ENCODE measurements at regions not wholly inside any gene's neighbourhood (a gene's known extent, or its start where the extent isn't known, plus 50 kb on each side); places are given as distances from the start of the nearest gene placed in this dataset.

GRCh38 chr6:44662461-44663121 is 275.1 kb downstream of the CDC5L start:
- TF ChIP-seq, protein P1, sequence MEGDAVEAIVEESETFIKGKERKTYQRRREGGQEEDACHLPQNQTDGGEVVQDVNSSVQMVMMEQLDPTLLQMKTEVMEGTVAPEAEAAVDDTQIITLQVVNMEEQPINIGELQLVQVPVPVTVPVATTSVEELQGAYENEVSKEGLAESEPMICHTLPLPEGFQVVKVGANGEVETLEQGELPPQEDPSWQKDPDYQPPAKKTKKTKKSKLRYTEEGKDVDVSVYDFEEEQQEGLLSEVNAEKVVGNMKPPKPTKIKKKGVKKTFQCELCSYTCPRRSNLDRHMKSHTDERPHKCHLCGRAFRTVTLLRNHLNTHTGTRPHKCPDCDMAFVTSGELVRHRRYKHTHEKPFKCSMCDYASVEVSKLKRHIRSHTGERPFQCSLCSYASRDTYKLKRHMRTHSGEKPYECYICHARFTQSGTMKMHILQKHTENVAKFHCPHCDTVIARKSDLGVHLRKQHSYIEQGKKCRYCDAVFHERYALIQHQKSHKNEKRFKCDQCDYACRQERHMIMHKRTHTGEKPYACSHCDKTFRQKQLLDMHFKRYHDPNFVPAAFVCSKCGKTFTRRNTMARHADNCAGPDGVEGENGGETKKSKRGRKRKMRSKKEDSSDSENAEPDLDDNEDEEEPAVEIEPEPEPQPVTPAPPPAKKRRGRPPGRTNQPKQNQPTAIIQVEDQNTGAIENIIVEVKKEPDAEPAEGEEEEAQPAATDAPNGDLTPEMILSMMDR (IDR thresholded peaks at IDR 0.05), result no peak
- Mint-ChIP-seq H3K36me3 (ENCODE audit: low read depth) (no peaks in the 10 kb centered on the region), H3K9me3 (no peaks in the 10 kb centered on the region), H3K27ac (no peak overlapping the region), H3K4me3 (no peak overlapping the region), H3K27me3 (ENCODE audit: insufficient read depth) (peaks cover 3% of the 10 kb centered on the region), H3K4me1 (ENCODE audit: low read depth) (peaks cover 82% of the 10 kb centered on the region)
- DNase-seq, result no peak

DNA sequence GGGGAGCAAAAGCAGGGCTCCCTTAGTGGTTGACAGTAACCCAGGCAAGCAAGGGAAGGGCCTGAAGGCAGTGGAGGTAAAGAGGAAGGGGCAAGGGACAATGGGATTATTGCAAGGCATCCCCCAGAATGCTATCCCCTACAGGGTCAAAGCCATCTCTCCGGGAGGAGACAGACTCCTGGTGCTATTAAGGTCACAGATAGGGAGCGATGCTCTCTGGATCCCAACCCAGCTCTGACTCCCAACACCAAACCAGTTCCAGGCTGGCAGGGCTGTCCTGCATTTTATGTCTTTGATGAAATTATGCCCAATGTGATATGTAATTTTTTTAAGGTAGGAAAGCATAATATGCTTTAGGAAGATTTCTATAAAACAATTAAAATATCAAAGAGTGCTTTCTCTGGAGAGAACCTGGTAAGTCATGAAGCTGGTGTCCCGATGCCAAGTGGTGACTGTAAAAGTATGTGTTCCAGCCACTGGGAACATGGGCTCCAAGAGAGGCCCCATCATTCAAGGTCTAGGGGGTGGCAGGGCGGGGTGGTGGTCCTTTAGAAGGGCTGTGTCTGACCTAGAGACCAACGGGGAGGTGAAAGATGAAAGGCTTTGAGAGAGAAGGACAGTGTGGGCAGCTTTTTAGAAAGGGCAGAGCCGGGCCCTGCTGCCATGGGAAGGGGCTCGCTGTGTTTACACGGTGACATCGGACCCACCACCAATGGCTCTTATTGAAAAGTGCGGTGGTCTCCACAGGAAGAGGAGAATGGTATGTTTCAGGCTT is 276.5 kb downstream of the CDC5L start:
- H3K4me3 Mint-ChIP-seq, result no peak overlapping the region; the same call in 1 of the 2 replicates
- H3K4me1 Mint-ChIP-seq (ENCODE audit: low read depth), result peaks cover 97% of the 10 kb centered on the region
- H3K9me3 Mint-ChIP-seq, result no peaks in the 10 kb centered on the region
- DNase-seq, result no peak
- H3K27me3 Mint-ChIP-seq (ENCODE audit: insufficient read depth), result peaks cover 3% of the 10 kb centered on the region
- H3K27ac Mint-ChIP-seq, result no peak overlapping the region
- H3K36me3 Mint-ChIP-seq (ENCODE audit: low read depth), result no peaks in the 10 kb centered on the region
- TF ChIP-seq, protein P1 (IDR thresholded peaks at IDR 0.05), result no peak

DNA sequence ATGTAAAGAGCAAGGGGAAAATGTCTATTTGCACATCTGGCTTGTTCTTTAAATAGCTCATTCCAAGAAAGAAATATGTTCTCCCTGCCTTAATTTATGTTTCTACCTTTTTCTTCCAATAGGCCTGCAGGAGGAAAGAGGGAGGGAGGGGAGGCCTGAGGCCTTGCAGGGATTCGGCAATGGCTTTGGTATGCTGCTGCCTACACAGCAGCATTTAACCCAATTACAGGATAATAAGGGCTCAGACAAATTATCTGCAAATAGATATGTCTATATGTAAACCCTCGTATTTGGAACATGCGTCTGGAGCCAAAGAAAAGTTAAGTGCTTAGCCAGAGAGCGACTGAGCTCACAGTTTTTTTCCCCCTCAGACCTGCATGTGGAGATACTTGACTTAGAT is 277.2 kb downstream of the CDC5L start:
- Mint-ChIP-seq H3K4me1 (ENCODE audit: low read depth) (peaks cover 93% of the 10 kb centered on the region), H3K9me3 (no peaks in the 10 kb centered on the region), H3K4me3 (no peak overlapping the region; the same call in 1 of the 2 replicates), H3K27ac (no peak overlapping the region), H3K36me3 (ENCODE audit: low read depth) (no peaks in the 10 kb centered on the region), H3K27me3 (ENCODE audit: insufficient read depth) (peaks cover 3% of the 10 kb centered on the region)
- no peak for DNase-seq
- TF ChIP-seq, protein P1 (IDR thresholded peaks at IDR 0.05), result no peak

- Mint-ChIP-seq H3K27ac (no peak overlapping the region), H3K4me1 (ENCODE audit: low read depth) (peaks cover 89% of the 10 kb centered on the region)
Observed at GRCh38 chr6:44665143-44665542, 277.6 kb downstream of the CDC5L start.

DNA sequence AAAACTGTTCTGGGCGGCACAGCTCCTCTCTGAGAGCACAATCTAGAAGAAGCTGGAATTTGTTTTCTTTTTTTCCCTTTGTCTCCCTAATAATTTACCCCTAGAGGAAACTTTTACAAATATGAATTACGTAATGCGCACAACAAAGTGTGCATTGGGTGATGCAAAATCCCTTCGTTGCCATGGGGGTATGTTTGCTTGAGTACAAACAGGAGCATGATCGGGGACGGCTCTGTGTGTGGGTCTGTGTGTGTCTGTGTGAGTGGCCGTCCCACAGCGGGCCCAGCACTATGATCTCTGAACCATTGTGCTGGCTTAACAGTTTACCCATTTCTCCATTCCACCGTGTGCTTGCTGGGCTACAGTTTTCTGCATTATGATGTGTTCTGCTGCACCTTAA is 278.2 kb downstream of the CDC5L start:
- Mint-ChIP-seq H3K27me3 (ENCODE audit: insufficient read depth) (peaks cover 3% of the 10 kb centered on the region), H3K4me1 (ENCODE audit: low read depth) (peaks cover 89% of the 10 kb centered on the region), H3K9me3 (no peaks in the 10 kb centered on the region), H3K36me3 (ENCODE audit: low read depth) (no peaks in the 10 kb centered on the region), H3K4me3 (no peak overlapping the region), H3K27ac (no peak overlapping the region)
- TF ChIP-seq, protein P1 (IDR thresholded peaks at IDR 0.05), result no peak
- no peak for DNase-seq

More at GRCh38 chr6:44665143-44665542, 277.6 kb downstream of the CDC5L start:
- Mint-ChIP-seq H3K4me3 (no peak overlapping the region), H3K9me3 (no peaks in the 10 kb centered on the region), H3K27me3 (ENCODE audit: insufficient read depth) (peaks cover 3% of the 10 kb centered on the region), H3K36me3 (ENCODE audit: low read depth) (no peaks in the 10 kb centered on the region)
- TF ChIP-seq, protein P1 (IDR thresholded peaks at IDR 0.05), result no peak
- DNase-seq, result no peak
